Transverse colon (tissue), 4 donors: ENCODE measurements at regions not wholly inside any gene's neighbourhood (a gene's known extent, or its start where the extent isn't known, plus 50 kb on each side); places are given as distances from the start of the nearest gene placed in this dataset.
"Not testable (repeated sequence)": the region's sequence is repeated elsewhere in the genome, so short reads cannot be mapped to it uniquely, and the experiment has no call there.

Experiments
- POLR2AphosphoS5 ChIP-seq, 3 donors: sonication (generic); formaldehyde crosslinking; IDR thresholded peaks; one replicate each; pipeline ENCODE4 v1.6.1; 2016; ENCODE audit warnings: antibody characterized with exemption in 3 of 3
- TF ChIP-seq, protein P1 (sequence below), 5 experiments: fragments of 200-600 bp in 3 of 5; fragments of 450-650 bp in 2 of 5; sonication (generic) in 3 of 5; IDR thresholded peaks; 1 replicate in 2 of 5; 2 replicates in 3 of 5; pipeline ENCODE4 v1.5.1; 2016 to 2017; ENCODE audit warnings: antibody characterized with exemption in 5 of 5, inconsistent platforms in 3 of 5, mild to moderate bottlenecking in 2 of 5, moderate library complexity in 1 of 5

- TF ChIP-seq, protein P1, sequence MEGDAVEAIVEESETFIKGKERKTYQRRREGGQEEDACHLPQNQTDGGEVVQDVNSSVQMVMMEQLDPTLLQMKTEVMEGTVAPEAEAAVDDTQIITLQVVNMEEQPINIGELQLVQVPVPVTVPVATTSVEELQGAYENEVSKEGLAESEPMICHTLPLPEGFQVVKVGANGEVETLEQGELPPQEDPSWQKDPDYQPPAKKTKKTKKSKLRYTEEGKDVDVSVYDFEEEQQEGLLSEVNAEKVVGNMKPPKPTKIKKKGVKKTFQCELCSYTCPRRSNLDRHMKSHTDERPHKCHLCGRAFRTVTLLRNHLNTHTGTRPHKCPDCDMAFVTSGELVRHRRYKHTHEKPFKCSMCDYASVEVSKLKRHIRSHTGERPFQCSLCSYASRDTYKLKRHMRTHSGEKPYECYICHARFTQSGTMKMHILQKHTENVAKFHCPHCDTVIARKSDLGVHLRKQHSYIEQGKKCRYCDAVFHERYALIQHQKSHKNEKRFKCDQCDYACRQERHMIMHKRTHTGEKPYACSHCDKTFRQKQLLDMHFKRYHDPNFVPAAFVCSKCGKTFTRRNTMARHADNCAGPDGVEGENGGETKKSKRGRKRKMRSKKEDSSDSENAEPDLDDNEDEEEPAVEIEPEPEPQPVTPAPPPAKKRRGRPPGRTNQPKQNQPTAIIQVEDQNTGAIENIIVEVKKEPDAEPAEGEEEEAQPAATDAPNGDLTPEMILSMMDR (IDR thresholded peaks at IDR 0.05): not testable (repeated sequence)
- not testable (repeated sequence) for TF ChIP-seq POLR2AphosphoS5 (IDR thresholded peaks at IDR 0.05)
Observed at GRCh38 chr7:67338545-67338944, 341.9 kb downstream of the TYW1 start.
